PC-3 (cell line): ENCODE measurements at regions not wholly inside any gene's neighbourhood (a gene's known extent, or its start where the extent isn't known, plus 50 kb on each side); places are given as distances from the start of the nearest gene placed in this dataset.
"Not testable (repeated sequence)": the region's sequence is repeated elsewhere in the genome, so short reads cannot be mapped to it uniquely, and the experiment has no call there.

Experiments
- ATAC-seq: fragments of 200-7000 bp; cut with Tn5 transposase; 2 replicates; pipeline ENCODE4 v1.9.1; 2020; ENCODE audit warnings: mild to moderate bottlenecking, moderate library complexity
- BruUV-seq: library from RNA; stranded (reverse); fragments of 400-500 nt; replicated peaks from 2 replicates; lab custom pipeline; 2021; lab: Mats Ljungman, UMichigan
- CTCF ChIA-PET: fragments of 300-600 bp; sonication (Branson Sonifier 250); formaldehyde crosslinking; loops from one replicate; lab custom pipeline; 2022; ENCODE audit warnings: antibody characterized with exemption; lab: Charles Lee
- POLR2A ChIA-PET: fragments of 300-600 bp; sonication (Branson Sonifier 250); formaldehyde crosslinking; loops from one replicate; lab custom pipeline; 2022; ENCODE audit warnings: antibody characterized with exemption; ENCODE audit not compliant: unreplicated experiment; lab: Charles Lee
- DNase-seq: peaks from one replicate; pipeline ENCODE4 v3.0.0-alpha.2; 2015
- H2AFZ ChIP-seq: fragments of 300-600 bp; sonication (generic); 2 replicates; pipeline ENCODE4 v1.6.0; 2016; ENCODE audit warnings: antibody characterized with exemption, low read length
- H3F3A ChIP-seq: fragments of 300-600 bp; sonication (generic); one replicate; pipeline ENCODE4 v1.6.0; 2017; ENCODE audit warnings: antibody characterized with exemption, low read length, control low read depth, mild to moderate bottlenecking; ENCODE audit not compliant: unreplicated experiment
- H3K27ac ChIP-seq: fragments of 300-600 bp; sonication (generic); 2 replicates; pipeline ENCODE4 v1.5.1; 2016; ENCODE audit warnings: mild to moderate bottlenecking, low read length
- H3K27me3 ChIP-seq: fragments of 300-600 bp; sonication (generic); 2 replicates; pipeline ENCODE4 v1.6.1; 2016; ENCODE audit warnings: low read length, mixed read lengths
- H3K36me3 ChIP-seq: fragments of 300-600 bp; sonication (generic); 2 replicates; pipeline ENCODE4 v1.6.1; 2016; ENCODE audit warnings: low read depth, mixed run types, low read length, mixed read lengths
- H3K4me1 ChIP-seq: fragments of 300-600 bp; sonication (generic); 2 replicates; pipeline ENCODE4 v1.5.1; 2016; ENCODE audit warnings: low read length; ENCODE audit not compliant: insufficient read depth
- H3K4me2 ChIP-seq: fragments of 300-600 bp; sonication (generic); 2 replicates; pipeline ENCODE4 v1.6.0; 2016; ENCODE audit warnings: low read length
- H3K4me3 ChIP-seq: fragments of 300-600 bp; sonication (generic); 2 replicates; pipeline ENCODE4 v1.5.1; 2016; ENCODE audit warnings: mild to moderate bottlenecking, low read length, mixed read lengths
- H3K79me2 ChIP-seq: fragments of 300-600 bp; sonication (generic); 2 replicates; pipeline ENCODE4 v1.6.1; 2017; ENCODE audit warnings: low read length, mixed read lengths
- H3K9ac ChIP-seq: fragments of 300-600 bp; sonication (generic); 2 replicates; pipeline ENCODE4 v1.6.0; 2016; ENCODE audit warnings: mild to moderate bottlenecking, low read length
- H3K9me2 ChIP-seq: fragments of 300-600 bp; sonication (generic); replicated peaks from 2 replicates; pipeline ENCODE4 v1.6.1; 2016; ENCODE audit warnings: mixed run types, low read length, mixed read lengths
- H3K9me3 ChIP-seq: fragments of 300-600 bp; sonication (generic); 2 replicates; pipeline ENCODE4 v1.6.1; 2016; ENCODE audit warnings: low read length, mixed read lengths
- H4K20me1 ChIP-seq: fragments of 300-600 bp; sonication (generic); 2 replicates; pipeline ENCODE4 v1.6.1; 2016; ENCODE audit warnings: low read length, mixed read lengths
- CTCF ChIP-seq: fragments of 300-600 bp; sonication (generic); conservative IDR thresholded peaks from 2 replicates; pipeline ENCODE4 v1.5.1; 2017; ENCODE audit warnings: antibody characterized with exemption, low read depth, mild to moderate bottlenecking, low read length
- EZH2 ChIP-seq: fragments of 300-600 bp; sonication (generic); IDR thresholded peaks from one replicate; pipeline ENCODE4 v1.6.1; 2017; ENCODE audit warnings: antibody characterized with exemption, mild to moderate bottlenecking, low read length; ENCODE audit not compliant: unreplicated experiment
- EZH2phosphoT487 ChIP-seq: fragments of 300-600 bp; sonication (generic); IDR thresholded peaks from 2 replicates; pipeline ENCODE4 v1.6.1; 2018; ENCODE audit warnings: mild to moderate bottlenecking, antibody characterized with exemption, low read length, borderline replicate concordance
- intact Hi-C: fragments of 100-400 bp; cut with micrococcal nuclease; formaldehyde crosslinking; loops from 2 replicates; pipeline ENCODE4 v1.9.0; 2023

- ChIA-PET POLR2A (interaction anchor here (0.5 kb wide), 1 partner anchor 274 kb away, joined by 3 read pairs; no protein-coding TSS in a partner anchor), CTCF (no interaction called here)
- Histone ChIP-seq H3K4me2 (no peak overlapping the region), H4K20me1 (no peaks in the 10 kb centered on the region), H3K27ac (no peak overlapping the region), H3K36me3 (no peaks in the 10 kb centered on the region), H3K79me2 (no peaks in the 10 kb centered on the region), H3K27me3 (no peaks in the 10 kb centered on the region), H2AFZ (no peak overlapping the region), H3K4me3 (no peak overlapping the region), H3K9ac (no peak overlapping the region), H3K9me3 (no peaks in the 10 kb centered on the region), H3K4me1 (peaks cover 24% of the 10 kb centered on the region), H3F3A (no peaks in the 10 kb centered on the region), H3K9me2 (no peaks in the 10 kb centered on the region)
- ATAC-seq = no peak
- intact Hi-C loops = no loop called here
- no peak for DNase-seq
- BruUV-seq = no TSS peak
- TF ChIP-seq CTCF (no peak), EZH2phosphoT487 (no peak), EZH2 (no peak)
These were observed 223.0 kb downstream of the TACR3 start for GRCh38 chr4:103496800-103497199.

- Histone ChIP-seq H3K9ac (no peak overlapping the region), H3K36me3 (no peaks in the 10 kb centered on the region), H3K4me3 (no peak overlapping the region), H3K9me3 (no peaks in the 10 kb centered on the region), H3K4me1 (peaks cover 24% of the 10 kb centered on the region), H3K4me2 (no peak overlapping the region), H3K27ac (no peak overlapping the region), H4K20me1 (no peaks in the 10 kb centered on the region), H3F3A (no peaks in the 10 kb centered on the region), H3K27me3 (no peaks in the 10 kb centered on the region), H2AFZ (no peak overlapping the region), H3K9me2 (no peaks in the 10 kb centered on the region), H3K79me2 (no peaks in the 10 kb centered on the region)
- ChIA-PET CTCF (no interaction called here), POLR2A (no interaction called here)
- peak; percentile 31; the same call in 1 of the 2 replicates for ATAC-seq
- TF ChIP-seq EZH2 (no peak), CTCF (no peak), EZH2phosphoT487 (no peak)
- peak; percentile 59 for DNase-seq
- intact Hi-C loops = no loop called here
- BruUV-seq = no TSS peak
These were observed 226.2 kb downstream of the TACR3 start for GRCh38 chr4:103493450-103494159.

GRCh38 chr4:103485296-103485695 is 234.5 kb downstream of the TACR3 start:
- H3K9me2 ChIP-seq, H3F3A ChIP-seq, H3K9ac ChIP-seq, CTCF ChIA-PET, BruUV-seq, H3K27me3 ChIP-seq, DNase-seq, H3K27ac ChIP-seq, H2AFZ ChIP-seq, intact Hi-C loops, H3K4me2 ChIP-seq, POLR2A ChIA-PET, H3K4me1 ChIP-seq, H3K9me3 ChIP-seq, H4K20me1 ChIP-seq, H3K79me2 ChIP-seq, H3K4me3 ChIP-seq, ATAC-seq, H3K36me3 ChIP-seq: not testable (repeated sequence)
